SK-N-MC (cell line): ENCODE measurements at regions not wholly inside any gene's neighbourhood (a gene's known extent, or its start where the extent isn't known, plus 50 kb on each side); places are given as distances from the start of the nearest gene placed in this dataset.

Experiments
- EZH2 ChIP-seq: fragments of 200-600 bp; sonication (generic); IDR thresholded peaks from one replicate; pipeline ENCODE4 v1.6.1; 2017; ENCODE audit warnings: antibody characterized with exemption
- FOXP2 ChIP-seq: optimal IDR thresholded peaks from 2 replicates; pipeline ENCODE3; 2011; ENCODE audit warnings: mild to moderate bottlenecking, moderate library complexity; ENCODE audit not compliant: insufficient read depth; ENCODE audit errors: extremely low read length, control extremely low read depth
- POLR2AphosphoS5 ChIP-seq: IDR thresholded peaks from 2 replicates; pipeline ENCODE4 v1.6.1; 2012; ENCODE audit warnings: mild to moderate bottlenecking, low read depth, low read length, borderline replicate concordance

DNA sequence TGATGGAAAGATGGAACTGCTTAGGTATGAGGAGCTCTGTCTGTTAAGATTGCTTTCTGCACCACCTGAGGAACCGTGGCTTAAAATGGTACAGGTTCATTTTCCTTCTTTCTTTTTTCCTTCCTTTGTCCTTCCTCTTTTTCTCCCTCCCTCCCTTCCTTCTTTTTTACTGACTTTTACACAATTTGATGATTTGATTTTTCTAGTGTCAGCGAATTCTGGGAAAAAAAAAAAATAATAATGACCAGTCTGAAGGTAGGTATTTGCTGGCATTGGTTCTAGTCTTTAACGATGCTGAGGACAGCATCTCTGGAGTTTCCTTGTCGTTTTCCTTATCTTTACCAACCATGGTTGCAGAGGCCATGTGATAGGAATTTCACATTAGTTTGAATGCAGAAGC, 613.5 kb downstream of the EDEM1 start:
- no peak for TF ChIP-seq POLR2AphosphoS5
- no peak for TF ChIP-seq EZH2
- no peak for TF ChIP-seq FOXP2
